Caco-2 (cell line): ENCODE measurements at regions not wholly inside any gene's neighbourhood (a gene's known extent, or its start where the extent isn't known, plus 50 kb on each side); places are given as distances from the start of the nearest gene placed in this dataset.

Experiments used
- BruUV-seq: library from RNA; stranded (reverse); fragments of 400-500 nt; replicated peaks from 2 replicates; lab custom pipeline; 2021; lab: Mats Ljungman, UMichigan
- CTCF ChIA-PET: fragments of 300-600 bp; sonication (Branson Sonifier 250); formaldehyde crosslinking; loops from one replicate; lab custom pipeline; 2022; ENCODE audit warnings: antibody characterized with exemption; lab: Charles Lee
- POLR2A ChIA-PET: fragments of 300-600 bp; sonication (Branson Sonifier 250); formaldehyde crosslinking; loops from one replicate; lab custom pipeline; 2022; ENCODE audit warnings: antibody characterized with exemption; lab: Charles Lee
- DNase-seq, 2 experiments: peaks; one replicate each; pipeline versions ENCODE4 v3.0.0 to v3.0.0-alpha.2; 2020 to 2022
- H3K27me3 ChIP-seq: replicated peaks from 2 replicates; pipeline ENCODE4 v1.6.0; 2011; ENCODE audit warnings: low read length; ENCODE audit not compliant: control insufficient read depth, insufficient read depth
- H3K36me3 ChIP-seq: 2 replicates; pipeline ENCODE4 v1.5.1; 2011; ENCODE audit warnings: low read length; ENCODE audit not compliant: control insufficient read depth, insufficient read depth
- H3K4me1 ChIP-seq: fragments of 250-450 bp; sonication (Bioruptor Pico); 2 replicates; pipeline ENCODE4 v1.5.1; 2020; ENCODE audit warnings: mild to moderate bottlenecking
- H3K4me3 ChIP-seq: 2 replicates; pipeline ENCODE4 v1.5.1; 2011; ENCODE audit warnings: low read depth, mild to moderate bottlenecking, control low read depth, low read length
- H3K9me3 ChIP-seq: fragments of 250-450 bp; sonication (Bioruptor Pico); 2 replicates; pipeline ENCODE4 v1.5.1; 2020; ENCODE audit warnings: mild to moderate bottlenecking, moderate library complexity
- H3K27ac Mint-ChIP-seq: one replicate; pipeline ENCODE4 v1.8.0; 2022; ENCODE audit warnings: mixed read lengths; ENCODE audit not compliant: unreplicated experiment
- H3K27me3 Mint-ChIP-seq: one replicate; pipeline ENCODE4 v1.8.0; 2022; ENCODE audit warnings: mixed read lengths; ENCODE audit not compliant: insufficient read depth, unreplicated experiment
- H3K36me3 Mint-ChIP-seq: one replicate; pipeline ENCODE4 v1.8.0; 2022; ENCODE audit warnings: mild to moderate bottlenecking, mixed read lengths; ENCODE audit not compliant: insufficient read depth, unreplicated experiment
- H3K4me1 Mint-ChIP-seq: one replicate; pipeline ENCODE4 v1.8.0; 2022; ENCODE audit warnings: low read depth, mixed read lengths; ENCODE audit not compliant: unreplicated experiment
- H3K4me3 Mint-ChIP-seq: one replicate; pipeline ENCODE4 v1.8.0; 2022; ENCODE audit warnings: mild to moderate bottlenecking, moderate library complexity, mixed read lengths; ENCODE audit not compliant: unreplicated experiment
- H3K9me3 Mint-ChIP-seq: one replicate; pipeline ENCODE4 v1.8.0; 2022; ENCODE audit warnings: mixed read lengths; ENCODE audit not compliant: unreplicated experiment
- intact Hi-C: fragments of 100-400 bp; cut with micrococcal nuclease; formaldehyde crosslinking; loops from one replicate; pipeline ENCODE4 v1.10.0; 2022; ENCODE audit not compliant: unreplicated experiment
- TF ChIP-seq, protein P1 (sequence below), 2 experiments: fragments of 200-600 bp in 1 of 2; IDR thresholded peaks; 1 replicate in 1 of 2; 2 replicates in 1 of 2; pipeline versions ENCODE4 v1.5.1 to v1.8.0; 2011 to 2022; ENCODE audit warnings: antibody characterized with exemption in 1 of 2, control low read depth in 1 of 2, inconsistent platforms in 1 of 2, low read depth in 1 of 2, low read length in 1 of 2, mild to moderate bottlenecking in 1 of 2, moderate library complexity in 1 of 2; ENCODE audit not compliant: insufficient read depth in 1 of 2, severe bottlenecking in 1 of 2, unreplicated experiment in 1 of 2

DNA sequence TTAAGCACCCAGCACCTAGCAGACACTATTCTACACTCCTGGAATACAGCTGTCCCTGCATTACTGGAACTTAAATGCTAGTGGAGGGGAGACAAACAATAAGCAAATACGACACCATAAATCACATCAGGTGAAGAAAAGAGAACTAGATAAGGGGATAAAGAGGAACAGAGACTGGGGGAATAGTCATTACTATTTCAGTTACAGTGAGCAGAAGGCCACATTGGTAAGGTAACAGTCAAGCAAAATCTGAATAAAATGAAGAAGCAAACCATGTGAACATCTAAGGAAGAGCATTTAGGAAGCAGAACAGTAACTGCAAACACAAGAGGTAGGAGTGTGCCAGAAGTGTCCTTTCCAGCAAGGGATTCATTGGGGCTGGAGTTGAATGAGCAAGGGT is 77.0 kb upstream of the PTPRM start:
- intact Hi-C loops: no loop called here
- Mint-ChIP-seq H3K36me3 (no peaks in the 10 kb centered on the region), H3K9me3 (peaks cover 13% of the 10 kb centered on the region), H3K4me1 (peaks cover 7% of the 10 kb centered on the region), H3K27me3 (no peaks in the 10 kb centered on the region), H3K4me3 (no peak overlapping the region), H3K27ac (no peak overlapping the region)
- Histone ChIP-seq H3K4me1 (peaks cover 11% of the 10 kb centered on the region), H3K9me3 (no peaks in the 10 kb centered on the region), H3K27me3 (no peaks in the 10 kb centered on the region), H3K36me3 (no peaks in the 10 kb centered on the region), H3K4me3 (no peak overlapping the region)
- ChIA-PET POLR2A (no interaction called here), CTCF (no interaction called here)
- BruUV-seq: no TSS peak
- DNase-seq: no peak
- TF ChIP-seq, protein P1, sequence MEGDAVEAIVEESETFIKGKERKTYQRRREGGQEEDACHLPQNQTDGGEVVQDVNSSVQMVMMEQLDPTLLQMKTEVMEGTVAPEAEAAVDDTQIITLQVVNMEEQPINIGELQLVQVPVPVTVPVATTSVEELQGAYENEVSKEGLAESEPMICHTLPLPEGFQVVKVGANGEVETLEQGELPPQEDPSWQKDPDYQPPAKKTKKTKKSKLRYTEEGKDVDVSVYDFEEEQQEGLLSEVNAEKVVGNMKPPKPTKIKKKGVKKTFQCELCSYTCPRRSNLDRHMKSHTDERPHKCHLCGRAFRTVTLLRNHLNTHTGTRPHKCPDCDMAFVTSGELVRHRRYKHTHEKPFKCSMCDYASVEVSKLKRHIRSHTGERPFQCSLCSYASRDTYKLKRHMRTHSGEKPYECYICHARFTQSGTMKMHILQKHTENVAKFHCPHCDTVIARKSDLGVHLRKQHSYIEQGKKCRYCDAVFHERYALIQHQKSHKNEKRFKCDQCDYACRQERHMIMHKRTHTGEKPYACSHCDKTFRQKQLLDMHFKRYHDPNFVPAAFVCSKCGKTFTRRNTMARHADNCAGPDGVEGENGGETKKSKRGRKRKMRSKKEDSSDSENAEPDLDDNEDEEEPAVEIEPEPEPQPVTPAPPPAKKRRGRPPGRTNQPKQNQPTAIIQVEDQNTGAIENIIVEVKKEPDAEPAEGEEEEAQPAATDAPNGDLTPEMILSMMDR (IDR thresholded peaks at IDR 0.05; ENCODE audit: insufficient read depth in 1 of 2, low read depth in 1 of 2, low read length in 1 of 2, severe bottlenecking in 1 of 2, unreplicated experiment in 1 of 2): no peak

DNA sequence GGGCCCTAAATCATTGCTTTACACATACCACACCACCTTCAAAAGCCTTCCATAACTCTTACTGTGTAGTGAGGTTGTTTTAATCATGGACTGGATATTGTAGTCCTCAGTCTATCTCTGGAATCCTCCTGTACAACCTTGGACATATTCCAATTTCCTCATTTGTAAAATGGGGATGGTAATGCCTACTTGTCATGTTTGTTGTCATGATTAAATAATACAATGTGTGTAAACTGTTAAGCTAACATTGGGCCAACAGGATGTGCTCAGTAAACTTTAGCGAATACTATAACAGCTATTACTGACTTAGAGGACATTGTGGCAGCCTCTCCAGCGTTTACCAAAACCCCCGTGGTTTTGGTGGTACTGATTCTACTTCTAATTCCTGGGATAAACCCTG is 74.7 kb upstream of the PTPRM start:
- BruUV-seq: no TSS peak

DNA sequence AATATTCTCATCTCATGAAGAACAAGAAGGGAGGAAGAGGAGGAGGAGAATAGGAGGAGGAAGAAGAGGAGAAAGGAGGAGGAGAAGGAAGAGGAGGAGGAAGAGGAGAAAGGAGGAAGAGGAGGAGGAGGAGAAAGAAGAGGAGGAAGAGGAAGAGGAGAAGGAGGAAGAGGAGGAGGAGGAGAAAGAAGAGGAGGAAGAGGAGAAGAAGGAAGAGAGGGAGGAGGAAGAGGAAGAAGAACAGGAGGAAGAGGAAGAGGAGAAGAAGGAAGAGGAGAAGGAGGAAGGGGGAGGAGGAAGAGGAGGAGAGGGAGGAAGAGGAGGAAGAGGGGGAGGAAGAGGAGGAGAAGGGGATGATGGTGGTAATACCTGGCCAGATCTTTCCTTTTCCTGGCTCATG is 70.0 kb upstream of the PTPRM start:
- Histone ChIP-seq H3K4me1 (peaks cover 2% of the 10 kb centered on the region; the same call in 1 of the 2 replicates), H3K36me3 (no peaks in the 10 kb centered on the region), H3K4me3 (no peak overlapping the region), H3K9me3 (no peaks in the 10 kb centered on the region), H3K27me3 (no peaks in the 10 kb centered on the region)
- no peak overlapping the region for H3K27ac Mint-ChIP-seq
- no TSS peak for BruUV-seq
- peaks cover 10% of the 10 kb centered on the region for H3K9me3 Mint-ChIP-seq
- intact Hi-C loops: no loop called here
- DNase-seq: no peak
- TF ChIP-seq, protein P1 (IDR thresholded peaks at IDR 0.05; ENCODE audit: insufficient read depth in 1 of 2, low read depth in 1 of 2, low read length in 1 of 2, severe bottlenecking in 1 of 2, unreplicated experiment in 1 of 2): no peak
- no peaks in the 10 kb centered on the region for H3K4me1 Mint-ChIP-seq
- H3K4me3 Mint-ChIP-seq: no peak overlapping the region
- H3K36me3 Mint-ChIP-seq: no peaks in the 10 kb centered on the region
- H3K27me3 Mint-ChIP-seq: peaks cover 3% of the 10 kb centered on the region
- POLR2A ChIA-PET: no interaction called here
- CTCF ChIA-PET: no interaction called here

More for the DNA sequence above, 74.7 kb upstream of the PTPRM start:
- H3K4me3 ChIP-seq: no peak overlapping the region
- H3K36me3 ChIP-seq: no peaks in the 10 kb centered on the region
- POLR2A ChIA-PET: no interaction called here
- Mint-ChIP-seq H3K27ac (no peak overlapping the region), H3K36me3 (no peaks in the 10 kb centered on the region), H3K9me3 (peaks cover 21% of the 10 kb centered on the region), H3K4me1 (peaks cover 3% of the 10 kb centered on the region), H3K4me3 (no peak overlapping the region), H3K27me3 (peaks cover 3% of the 10 kb centered on the region)
- CTCF ChIA-PET: no interaction called here
- no peaks in the 10 kb centered on the region for H3K9me3 ChIP-seq
- H3K4me1 ChIP-seq: peaks cover 9% of the 10 kb centered on the region
- DNase-seq: no peak
- intact Hi-C loops: no loop called here
- no peaks in the 10 kb centered on the region for H3K27me3 ChIP-seq
- TF ChIP-seq, protein P1 (IDR thresholded peaks at IDR 0.05; ENCODE audit: insufficient read depth in 1 of 2, low read depth in 1 of 2, low read length in 1 of 2, severe bottlenecking in 1 of 2, unreplicated experiment in 1 of 2): no peak
